GM19397 (cell line): ENCODE measurements at regions not wholly inside any gene's neighbourhood (a gene's known extent, or its start where the extent isn't known, plus 50 kb on each side); places are given as distances from the start of the nearest gene placed in this dataset.
"Not testable (repeated sequence)": the region's sequence is repeated elsewhere in the genome, so short reads cannot be mapped to it uniquely, and the experiment has no call there.

Source experiments
- ATAC-seq: cut with Tn5 transposase; IDR thresholded peaks from one replicate; pipeline ENCODE4 v1.9.1; 2021; ENCODE audit warnings: mild to moderate bottlenecking, moderate library complexity; ENCODE audit not compliant: unreplicated experiment

GRCh38 chr17:68097161-68097805, 61.7 kb downstream of the KPNA2 start:
- no peak for ATAC-seq

GRCh38 chr17:68099341-68099753, 63.8 kb downstream of the KPNA2 start:
- not testable (repeated sequence) for ATAC-seq

- no peak for ATAC-seq
Observed at GRCh38 chr17:68100000-68100641, 64.6 kb downstream of the KPNA2 start.

- ATAC-seq: no peak
Observed at GRCh38 chr17:68101075-68101986, 65.8 kb downstream of the KPNA2 start.

GRCh38 chr17:68101987-68102314, 66.4 kb downstream of the KPNA2 start:
- ATAC-seq: no peak

GRCh38 chr17:68102318-68102758, 66.8 kb downstream of the KPNA2 start:
- no peak for ATAC-seq

GRCh38 chr17:68103148-68103547, 67.6 kb downstream of the KPNA2 start:
- ATAC-seq: no peak

GRCh38 chr17:68106085-68106484, 70.5 kb downstream of the KPNA2 start:
- no peak for ATAC-seq

- no peak for ATAC-seq
Observed at GRCh38 chr17:68107373-68107772, 71.8 kb downstream of the KPNA2 start.

GRCh38 chr17:68108313-68109000, 72.9 kb downstream of the KPNA2 start:
- ATAC-seq: no peak

- ATAC-seq: not testable (repeated sequence)
Observed at GRCh38 chr17:68109404-68109803, 73.9 kb downstream of the KPNA2 start.

- not testable (repeated sequence) for ATAC-seq
Observed at GRCh38 chr17:68116211-68116610, 80.7 kb downstream of the KPNA2 start.

- ATAC-seq: no peak
Observed at GRCh38 chr17:68122587-68122986, 87.1 kb downstream of the KPNA2 start.

GRCh38 chr17:68125111-68125870, 89.8 kb downstream of the KPNA2 start:
- no peak for ATAC-seq

- ATAC-seq: no peak
Observed at GRCh38 chr17:68127914-68128313, 92.4 kb downstream of the KPNA2 start.

GRCh38 chr17:68131456-68131855, 95.9 kb downstream of the KPNA2 start:
- ATAC-seq: no peak

- no peak for ATAC-seq
Observed at GRCh38 chr17:68133346-68134045, 98.0 kb downstream of the KPNA2 start.

GRCh38 chr17:68134046-68134637, 98.6 kb downstream of the KPNA2 start:
- ATAC-seq: no peak

GRCh38 chr17:68134731-68135130, 99.2 kb downstream of the KPNA2 start:
- no peak for ATAC-seq
